Loucy (cell line): ENCODE measurements at regions not wholly inside any gene's neighbourhood (a gene's known extent, or its start where the extent isn't known, plus 50 kb on each side); places are given as distances from the start of the nearest gene placed in this dataset.

Source experiments
- H2AFZ ChIP-seq: fragments of 200-600 bp; sonication (generic); 2 replicates; pipeline ENCODE4 v1.6.0; 2016; ENCODE audit warnings: antibody characterized with exemption, mild to moderate bottlenecking, low read length, moderate library complexity
- H3F3A ChIP-seq: fragments of 200-600 bp; 2 replicates; pipeline ENCODE4 v1.6.0; 2016; ENCODE audit warnings: antibody characterized with exemption, low read depth, mild to moderate bottlenecking
- H3K27me3 ChIP-seq: fragments of 200-600 bp; sonication (generic); 2 replicates; pipeline ENCODE4 v1.6.1; 2014; ENCODE audit warnings: low read length, mild to moderate bottlenecking; ENCODE audit not compliant: insufficient read depth, poor library complexity, severe bottlenecking
- H3K36me3 ChIP-seq: fragments of 200-600 bp; sonication (generic); 2 replicates; pipeline ENCODE4 v1.6.1; 2016; ENCODE audit warnings: low read length; ENCODE audit not compliant: insufficient read depth
- H3K4me1 ChIP-seq: fragments of 200-600 bp; sonication (generic); 2 replicates; pipeline ENCODE4 v1.5.1; 2014; ENCODE audit warnings: low read length, mild to moderate bottlenecking; ENCODE audit not compliant: insufficient read depth, poor library complexity, severe bottlenecking
- H3K4me2 ChIP-seq: fragments of 200-600 bp; sonication (generic); 2 replicates; pipeline ENCODE4 v1.6.0; 2014; ENCODE audit warnings: antibody characterized with exemption, low read length, low read depth, mild to moderate bottlenecking; ENCODE audit not compliant: poor library complexity, severe bottlenecking
- H3K4me3 ChIP-seq: fragments of 200-600 bp; sonication (generic); 2 replicates; pipeline ENCODE4 v1.5.1; 2014; ENCODE audit warnings: low read length, mild to moderate bottlenecking, mixed read lengths; ENCODE audit not compliant: poor library complexity, severe bottlenecking
- H3K79me2 ChIP-seq: fragments of 200-600 bp; sonication (generic); 2 replicates; pipeline ENCODE4 v1.6.1; 2014; ENCODE audit warnings: low read length; ENCODE audit not compliant: insufficient read depth
- H3K9ac ChIP-seq: fragments of 200-600 bp; sonication (generic); 2 replicates; pipeline ENCODE4 v1.6.0; 2014; ENCODE audit warnings: mild to moderate bottlenecking, low read depth, low read length, moderate library complexity; ENCODE audit not compliant: poor library complexity, severe bottlenecking
- H3K9me2 ChIP-seq: fragments of 200-600 bp; sonication (generic); replicated peaks from 2 replicates; pipeline ENCODE4 v1.6.1; 2016; ENCODE audit warnings: low read depth, low read length, mixed read lengths
- H3K9me3 ChIP-seq: fragments of 200-600 bp; sonication (generic); 2 replicates; pipeline ENCODE4 v1.6.1; 2014; ENCODE audit warnings: mild to moderate bottlenecking, antibody characterized with exemption, low read length, low read depth; ENCODE audit not compliant: insufficient read depth
- H4K20me1 ChIP-seq: fragments of 200-600 bp; sonication (generic); 2 replicates; pipeline ENCODE4 v1.6.0; 2014; ENCODE audit warnings: antibody characterized with exemption, low read length, mild to moderate bottlenecking; ENCODE audit not compliant: insufficient read depth, poor library complexity, severe bottlenecking
- CTCF ChIP-seq: fragments of 200-600 bp; sonication (generic); conservative IDR thresholded peaks from 2 replicates; pipeline ENCODE4 v1.5.1; 2014; ENCODE audit warnings: mild to moderate bottlenecking, antibody characterized with exemption, low read length
- EZH2phosphoT487 ChIP-seq: fragments of 200-600 bp; IDR thresholded peaks from 2 replicates; pipeline ENCODE4 v1.6.1; 2018; ENCODE audit warnings: antibody characterized with exemption, mild to moderate bottlenecking, moderate library complexity, borderline replicate concordance

GRCh38 chrX:80602036-80602860 is 182.0 kb downstream of the TENT5D start:
- no peaks in the 10 kb centered on the region for H3K36me3 ChIP-seq
- H3K4me1 ChIP-seq, result no peaks in the 10 kb centered on the region
- H3K9me2 ChIP-seq, result no peaks in the 10 kb centered on the region
- H3K9me3 ChIP-seq, result no peaks in the 10 kb centered on the region
- TF ChIP-seq CTCF, result no peak
- TF ChIP-seq EZH2phosphoT487, result no peak
- H4K20me1 ChIP-seq, result no peaks in the 10 kb centered on the region
- H3K27me3 ChIP-seq, result no peaks in the 10 kb centered on the region
- H2AFZ ChIP-seq, result no peak overlapping the region
- no peaks in the 10 kb centered on the region for H3K79me2 ChIP-seq
- H3K4me3 ChIP-seq, result no peak overlapping the region
- H3F3A ChIP-seq, result no peaks in the 10 kb centered on the region
- H3K4me2 ChIP-seq, result no peak overlapping the region
- H3K9ac ChIP-seq, result no peak overlapping the region
